ENCODE measurements at regions not wholly inside any gene's neighbourhood (a gene's known extent, or its start where the extent isn't known, plus 50 kb on each side); places are given as distances from the start of the nearest gene placed in this dataset.

GRCh38 chr6:154593122-154593521 lies 82.6 kb upstream of the CNKSR3 start:
- TF ChIP-seq CTCF (conservative IDR thresholded peaks at IDR 0.05): no peak
- TF ChIP-seq EZH2 (IDR thresholded peaks at IDR 0.05; ENCODE audit: low read depth): no peak
